ENCODE measurements at regions not wholly inside any gene's neighbourhood (a gene's known extent, or its start where the extent isn't known, plus 50 kb on each side); places are given as distances from the start of the nearest gene placed in this dataset.

DNA sequence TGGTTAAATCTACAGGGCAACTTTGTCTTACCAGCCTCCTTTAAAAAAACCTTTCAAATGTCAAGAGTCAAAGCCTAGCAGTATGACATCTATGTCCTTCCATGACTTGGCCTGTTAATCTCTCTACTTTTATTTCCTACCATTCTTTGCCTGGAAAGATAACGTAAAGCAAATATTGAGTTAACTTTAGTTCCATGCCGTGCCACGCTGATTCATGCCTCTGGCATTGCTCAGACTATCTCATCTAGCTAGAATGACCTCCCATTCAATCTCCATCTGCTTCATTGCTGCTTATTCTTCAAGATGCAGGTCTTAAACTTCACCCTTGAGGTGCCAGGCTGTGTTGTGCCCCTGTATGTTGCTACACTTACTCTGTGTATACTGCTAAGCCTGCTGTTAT lies 729.8 kb downstream of the EFNA5 start:
- ChIA-PET POLR2A (no interaction called here), CTCF (no interaction called here)
- H3K4me3 ChIP-seq (ENCODE audit: low read depth in 2 of 2, low read length in 1 of 2), result no peak overlapping the region
- H3K9me2 ChIP-seq, result no peaks in the 10 kb centered on the region
- H3K4me1 ChIP-seq (ENCODE audit: control insufficient read depth in 1 of 2, insufficient read depth in 2 of 2, low read depth in 1 of 2, low read length in 1 of 2), result no peaks in the 10 kb centered on the region
- H3K27ac ChIP-seq (ENCODE audit: low read depth in 2 of 2, low read length in 1 of 2), result no peak overlapping the region
- no peak overlapping the region for H3K9ac ChIP-seq
- no peaks in the 10 kb centered on the region for H3K36me3 ChIP-seq (replicated peaks in 1 of 2; ENCODE audit: control insufficient read depth in 1 of 2, insufficient read depth in 2 of 2, low read length in 1 of 2)
- no peaks in the 10 kb centered on the region for H3K27me3 ChIP-seq (ENCODE audit: insufficient read depth)
- no peaks in the 10 kb centered on the region for H3K79me2 ChIP-seq (ENCODE audit: insufficient read depth)
- H3K9me3 ChIP-seq, result no peaks in the 10 kb centered on the region
- DNase-seq, result no peak
- no peak overlapping the region for H2AFZ ChIP-seq (ENCODE audit: low read depth)
- no peaks in the 10 kb centered on the region for H4K20me1 ChIP-seq (ENCODE audit: insufficient read depth)
- TF ChIP-seq POLR2AphosphoS5 (IDR thresholded peaks at IDR 0.05; ENCODE audit: low read depth, low read length) (no peak), NFIC (IDR thresholded peaks at IDR 0.05; ENCODE audit: borderline replicate concordance) (no peak), RAD21 (IDR thresholded peaks at IDR 0.05; ENCODE audit: low read length) (no peak), GATA2 (CRISPR knock-in tag; IDR thresholded peaks at IDR 0.05) (no peak), GABPA (IDR thresholded peaks at IDR 0.05; ENCODE audit: low read depth) (no peak), ELF1 (IDR thresholded peaks at IDR 0.05) (no peak), FOSL2 (IDR thresholded peaks at IDR 0.05; ENCODE audit: borderline replicate concordance, low read depth) (no peak; the same call in 1 of the 2 replicates), SMC3 (IDR thresholded peaks at IDR 0.05; ENCODE audit: low read depth, low read length) (no peak)
- TF ChIP-seq, protein P1, sequence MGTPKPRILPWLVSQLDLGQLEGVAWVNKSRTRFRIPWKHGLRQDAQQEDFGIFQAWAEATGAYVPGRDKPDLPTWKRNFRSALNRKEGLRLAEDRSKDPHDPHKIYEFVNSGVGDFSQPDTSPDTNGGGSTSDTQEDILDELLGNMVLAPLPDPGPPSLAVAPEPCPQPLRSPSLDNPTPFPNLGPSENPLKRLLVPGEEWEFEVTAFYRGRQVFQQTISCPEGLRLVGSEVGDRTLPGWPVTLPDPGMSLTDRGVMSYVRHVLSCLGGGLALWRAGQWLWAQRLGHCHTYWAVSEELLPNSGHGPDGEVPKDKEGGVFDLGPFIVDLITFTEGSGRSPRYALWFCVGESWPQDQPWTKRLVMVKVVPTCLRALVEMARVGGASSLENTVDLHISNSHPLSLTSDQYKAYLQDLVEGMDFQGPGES (IDR thresholded peaks at IDR 0.05; ENCODE audit: low read depth, low read length), result no peak
- TF ChIP-seq, protein P2, sequence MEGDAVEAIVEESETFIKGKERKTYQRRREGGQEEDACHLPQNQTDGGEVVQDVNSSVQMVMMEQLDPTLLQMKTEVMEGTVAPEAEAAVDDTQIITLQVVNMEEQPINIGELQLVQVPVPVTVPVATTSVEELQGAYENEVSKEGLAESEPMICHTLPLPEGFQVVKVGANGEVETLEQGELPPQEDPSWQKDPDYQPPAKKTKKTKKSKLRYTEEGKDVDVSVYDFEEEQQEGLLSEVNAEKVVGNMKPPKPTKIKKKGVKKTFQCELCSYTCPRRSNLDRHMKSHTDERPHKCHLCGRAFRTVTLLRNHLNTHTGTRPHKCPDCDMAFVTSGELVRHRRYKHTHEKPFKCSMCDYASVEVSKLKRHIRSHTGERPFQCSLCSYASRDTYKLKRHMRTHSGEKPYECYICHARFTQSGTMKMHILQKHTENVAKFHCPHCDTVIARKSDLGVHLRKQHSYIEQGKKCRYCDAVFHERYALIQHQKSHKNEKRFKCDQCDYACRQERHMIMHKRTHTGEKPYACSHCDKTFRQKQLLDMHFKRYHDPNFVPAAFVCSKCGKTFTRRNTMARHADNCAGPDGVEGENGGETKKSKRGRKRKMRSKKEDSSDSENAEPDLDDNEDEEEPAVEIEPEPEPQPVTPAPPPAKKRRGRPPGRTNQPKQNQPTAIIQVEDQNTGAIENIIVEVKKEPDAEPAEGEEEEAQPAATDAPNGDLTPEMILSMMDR (IDR thresholded peaks at IDR 0.05), result no peak
- H3K4me2 ChIP-seq, result no peak overlapping the region
- 39% methylated on average over 3 of the region's 3 CpGs for WGBS (ENCODE audit: low lambda C conversion rate)
- H3F3A ChIP-seq (replicated peaks; ENCODE audit: insufficient read depth), result no peaks in the 10 kb centered on the region

DNA sequence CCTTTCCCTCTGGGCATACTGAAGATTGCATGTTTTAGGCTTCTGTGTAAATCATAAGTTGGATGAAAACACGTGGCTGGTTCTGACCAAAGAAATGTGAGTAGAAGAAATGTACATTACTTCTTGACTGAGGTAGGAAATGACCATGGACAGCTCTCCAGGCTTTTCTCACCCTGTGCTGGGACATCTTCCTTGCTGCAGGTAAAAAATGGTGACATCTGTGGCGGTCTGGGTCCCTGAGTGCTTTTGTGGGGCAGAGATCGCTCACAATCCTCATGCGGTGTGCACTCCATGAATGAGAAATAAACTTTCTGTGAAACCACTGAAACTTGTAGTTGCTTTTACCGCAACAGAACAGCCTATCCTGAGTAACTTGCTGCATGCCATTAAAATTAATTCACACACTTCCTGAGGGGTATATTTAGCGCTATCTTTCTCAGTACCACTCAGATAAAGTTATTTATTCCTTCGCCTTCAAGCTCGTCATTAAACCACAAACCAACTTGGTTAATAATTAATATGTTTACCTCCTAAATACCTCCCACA lies 730.4 kb downstream of the EFNA5 start:
- Histone ChIP-seq H3K27me3 (ENCODE audit: insufficient read depth) (no peaks in the 10 kb centered on the region), H4K20me1 (ENCODE audit: insufficient read depth) (no peaks in the 10 kb centered on the region), H3K4me3 (ENCODE audit: low read depth in 2 of 2, low read length in 1 of 2) (no peak overlapping the region), H3K36me3 (replicated peaks in 1 of 2; ENCODE audit: control insufficient read depth in 1 of 2, insufficient read depth in 2 of 2, low read length in 1 of 2) (no peaks in the 10 kb centered on the region), H3F3A (replicated peaks; ENCODE audit: insufficient read depth) (no peaks in the 10 kb centered on the region), H3K4me2 (no peak overlapping the region), H3K79me2 (ENCODE audit: insufficient read depth) (no peaks in the 10 kb centered on the region), H3K27ac (ENCODE audit: low read depth in 2 of 2, low read length in 1 of 2) (no peak overlapping the region), H3K9me3 (no peaks in the 10 kb centered on the region), H3K9ac (no peak overlapping the region), H3K9me2 (no peaks in the 10 kb centered on the region), H3K4me1 (ENCODE audit: control insufficient read depth in 1 of 2, insufficient read depth in 2 of 2, low read depth in 1 of 2, low read length in 1 of 2) (no peaks in the 10 kb centered on the region), H2AFZ (ENCODE audit: low read depth) (no peak overlapping the region)
- TF ChIP-seq, protein P3, sequence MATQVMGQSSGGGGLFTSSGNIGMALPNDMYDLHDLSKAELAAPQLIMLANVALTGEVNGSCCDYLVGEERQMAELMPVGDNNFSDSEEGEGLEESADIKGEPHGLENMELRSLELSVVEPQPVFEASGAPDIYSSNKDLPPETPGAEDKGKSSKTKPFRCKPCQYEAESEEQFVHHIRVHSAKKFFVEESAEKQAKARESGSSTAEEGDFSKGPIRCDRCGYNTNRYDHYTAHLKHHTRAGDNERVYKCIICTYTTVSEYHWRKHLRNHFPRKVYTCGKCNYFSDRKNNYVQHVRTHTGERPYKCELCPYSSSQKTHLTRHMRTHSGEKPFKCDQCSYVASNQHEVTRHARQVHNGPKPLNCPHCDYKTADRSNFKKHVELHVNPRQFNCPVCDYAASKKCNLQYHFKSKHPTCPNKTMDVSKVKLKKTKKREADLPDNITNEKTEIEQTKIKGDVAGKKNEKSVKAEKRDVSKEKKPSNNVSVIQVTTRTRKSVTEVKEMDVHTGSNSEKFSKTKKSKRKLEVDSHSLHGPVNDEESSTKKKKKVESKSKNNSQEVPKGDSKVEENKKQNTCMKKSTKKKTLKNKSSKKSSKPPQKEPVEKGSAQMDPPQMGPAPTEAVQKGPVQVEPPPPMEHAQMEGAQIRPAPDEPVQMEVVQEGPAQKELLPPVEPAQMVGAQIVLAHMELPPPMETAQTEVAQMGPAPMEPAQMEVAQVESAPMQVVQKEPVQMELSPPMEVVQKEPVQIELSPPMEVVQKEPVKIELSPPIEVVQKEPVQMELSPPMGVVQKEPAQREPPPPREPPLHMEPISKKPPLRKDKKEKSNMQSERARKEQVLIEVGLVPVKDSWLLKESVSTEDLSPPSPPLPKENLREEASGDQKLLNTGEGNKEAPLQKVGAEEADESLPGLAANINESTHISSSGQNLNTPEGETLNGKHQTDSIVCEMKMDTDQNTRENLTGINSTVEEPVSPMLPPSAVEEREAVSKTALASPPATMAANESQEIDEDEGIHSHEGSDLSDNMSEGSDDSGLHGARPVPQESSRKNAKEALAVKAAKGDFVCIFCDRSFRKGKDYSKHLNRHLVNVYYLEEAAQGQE (IDR thresholded peaks at IDR 0.05; ENCODE audit: low read depth, low read length), result peak; percentile 83; the same call in 1 of the 2 replicates
- TF ChIP-seq, protein P2 (IDR thresholded peaks at IDR 0.05), result no peak
- POLR2A ChIA-PET, result no interaction called here
- DNase-seq, result no peak
- 92% methylated on average over 8 of the region's 8 CpGs for WGBS (ENCODE audit: low lambda C conversion rate)
- CTCF ChIA-PET, result no interaction called here
